ENCODE measurements at regions not wholly inside any gene's neighbourhood (a gene's known extent, or its start where the extent isn't known, plus 50 kb on each side); places are given as distances from the start of the nearest gene placed in this dataset.

- no peak overlapping the region for H3K4me3 ChIP-seq (ENCODE audit: low read depth, low read length)
- TF ChIP-seq CTCF (IDR thresholded peaks at IDR 0.05; ENCODE audit: low read depth, low read length) = no peak
Measured at GRCh38 chr4:62482355-62482754, 1282.2 kb downstream of the ADGRL3 start.

GRCh38 chr4:62475596-62475995 lies 1275.5 kb downstream of the ADGRL3 start:
- H3K4me3 ChIP-seq (ENCODE audit: low read depth, low read length) = no peak overlapping the region
- TF ChIP-seq CTCF (IDR thresholded peaks at IDR 0.05; ENCODE audit: low read depth, low read length) = no peak

- no peak overlapping the region for H3K4me3 ChIP-seq (ENCODE audit: low read depth, low read length)
- no peak for TF ChIP-seq CTCF (IDR thresholded peaks at IDR 0.05; ENCODE audit: low read depth, low read length)
Measured at GRCh38 chr4:62474802-62475201, 1274.7 kb downstream of the ADGRL3 start.

- H3K4me3 ChIP-seq (ENCODE audit: low read depth, low read length) = no peak overlapping the region
- TF ChIP-seq CTCF (IDR thresholded peaks at IDR 0.05; ENCODE audit: low read depth, low read length) = no peak
Measured at GRCh38 chr4:62471021-62471420, 1270.9 kb downstream of the ADGRL3 start.

DNA sequence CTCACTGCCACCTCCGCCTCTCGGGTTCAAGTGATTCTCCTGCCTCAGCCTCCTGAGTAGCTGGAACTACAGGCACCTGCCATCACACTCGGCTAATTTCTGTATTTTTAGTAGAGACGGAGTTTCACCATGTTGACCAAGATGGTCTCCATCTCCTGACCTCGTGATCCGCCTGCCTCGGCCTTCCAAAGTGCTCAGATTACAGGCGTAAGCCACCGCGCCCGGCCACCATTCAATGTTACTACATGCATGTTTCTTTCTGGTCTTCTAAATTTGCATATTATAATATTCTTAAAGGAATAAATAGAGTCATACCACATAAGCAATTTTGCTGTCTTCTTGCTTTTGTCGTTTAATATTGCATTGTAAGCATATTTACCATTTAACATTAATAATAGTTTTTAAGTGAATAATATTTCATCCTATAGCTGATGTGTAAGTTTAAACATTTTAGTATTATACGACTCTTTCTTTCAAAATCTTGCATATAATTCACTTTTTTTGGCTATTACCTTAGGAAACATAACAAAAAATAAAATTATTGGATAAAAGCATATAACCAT lies 1270.4 kb downstream of the ADGRL3 start:
- TF ChIP-seq CTCF (IDR thresholded peaks at IDR 0.05; ENCODE audit: low read depth, low read length) = no peak
- no peak overlapping the region for H3K4me3 ChIP-seq (ENCODE audit: low read depth, low read length)

- no peak overlapping the region for H3K4me3 ChIP-seq (ENCODE audit: low read depth, low read length)
Measured at GRCh38 chr4:62470020-62470419, 1269.9 kb downstream of the ADGRL3 start.

GRCh38 chr4:62461961-62462360 lies 1261.8 kb downstream of the ADGRL3 start:
- no peak overlapping the region for H3K4me3 ChIP-seq (ENCODE audit: low read depth, low read length)
- TF ChIP-seq CTCF (IDR thresholded peaks at IDR 0.05; ENCODE audit: low read depth, low read length) = no peak

More at GRCh38 chr4:62470020-62470419, 1269.9 kb downstream of the ADGRL3 start:
- TF ChIP-seq CTCF (IDR thresholded peaks at IDR 0.05; ENCODE audit: low read depth, low read length) = no peak

Data from WI38 (cell line).